ENCODE measurements at regions not wholly inside any gene's neighbourhood (a gene's known extent, or its start where the extent isn't known, plus 50 kb on each side); places are given as distances from the start of the nearest gene placed in this dataset.

DNA sequence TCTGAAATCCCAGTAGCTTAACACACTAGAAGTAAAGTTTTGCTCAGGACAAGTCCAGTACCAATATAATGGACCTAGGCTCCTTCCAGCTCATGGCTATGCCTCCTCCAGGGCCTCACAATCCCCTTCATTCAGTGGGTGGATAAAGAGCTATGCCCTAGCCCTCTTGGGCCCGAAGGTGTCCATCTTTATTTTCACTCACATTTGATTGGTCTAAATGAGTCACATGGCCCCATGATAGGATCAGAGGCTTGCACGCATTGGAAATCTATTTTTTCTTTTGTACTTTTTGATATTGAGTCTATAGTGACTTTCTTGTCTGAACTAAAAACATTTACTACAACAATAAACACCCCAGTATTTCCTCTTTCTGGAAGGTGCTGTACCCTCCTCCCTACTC, 202.6 kb upstream of the CTBP2 start:
- TF ChIP-seq POLR2A (IDR thresholded peaks at IDR 0.05) = no peak
- TF ChIP-seq, protein P1, sequence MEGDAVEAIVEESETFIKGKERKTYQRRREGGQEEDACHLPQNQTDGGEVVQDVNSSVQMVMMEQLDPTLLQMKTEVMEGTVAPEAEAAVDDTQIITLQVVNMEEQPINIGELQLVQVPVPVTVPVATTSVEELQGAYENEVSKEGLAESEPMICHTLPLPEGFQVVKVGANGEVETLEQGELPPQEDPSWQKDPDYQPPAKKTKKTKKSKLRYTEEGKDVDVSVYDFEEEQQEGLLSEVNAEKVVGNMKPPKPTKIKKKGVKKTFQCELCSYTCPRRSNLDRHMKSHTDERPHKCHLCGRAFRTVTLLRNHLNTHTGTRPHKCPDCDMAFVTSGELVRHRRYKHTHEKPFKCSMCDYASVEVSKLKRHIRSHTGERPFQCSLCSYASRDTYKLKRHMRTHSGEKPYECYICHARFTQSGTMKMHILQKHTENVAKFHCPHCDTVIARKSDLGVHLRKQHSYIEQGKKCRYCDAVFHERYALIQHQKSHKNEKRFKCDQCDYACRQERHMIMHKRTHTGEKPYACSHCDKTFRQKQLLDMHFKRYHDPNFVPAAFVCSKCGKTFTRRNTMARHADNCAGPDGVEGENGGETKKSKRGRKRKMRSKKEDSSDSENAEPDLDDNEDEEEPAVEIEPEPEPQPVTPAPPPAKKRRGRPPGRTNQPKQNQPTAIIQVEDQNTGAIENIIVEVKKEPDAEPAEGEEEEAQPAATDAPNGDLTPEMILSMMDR (IDR thresholded peaks at IDR 0.05) = no peak
